OCI-LY7 (cell line): ENCODE measurements at regions not wholly inside any gene's neighbourhood (a gene's known extent, or its start where the extent isn't known, plus 50 kb on each side); places are given as distances from the start of the nearest gene placed in this dataset.

Source experiments
- BruUV-seq: library from RNA; stranded (reverse); fragments of 400-500 nt; replicated peaks from 2 replicates; lab custom pipeline; 2021; lab: Mats Ljungman, UMichigan
- CTCF ChIA-PET: fragments of 300-600 bp; sonication (Branson Sonifier 250); formaldehyde crosslinking; loops from one replicate; lab custom pipeline; 2022; ENCODE audit warnings: antibody characterized with exemption; ENCODE audit not compliant: unreplicated experiment; lab: Charles Lee
- POLR2A ChIA-PET: fragments of 300-600 bp; sonication (Branson Sonifier 250); formaldehyde crosslinking; loops from one replicate; lab custom pipeline; 2022; ENCODE audit warnings: antibody characterized with exemption; lab: Charles Lee
- DNase-seq: peaks from one replicate; pipeline ENCODE4 v3.0.0-alpha.2; 2015; ENCODE audit warnings: low spot score
- H2AFZ ChIP-seq: fragments of 200-600 bp; sonication (generic), shearing (Covaris generic); 2 replicates; pipeline ENCODE4 v1.6.1; 2014; ENCODE audit warnings: mild to moderate bottlenecking, antibody characterized with exemption, low read length, moderate library complexity
- H3K27ac ChIP-seq: fragments of 200-600 bp; sonication (generic); 2 replicates; pipeline ENCODE4 v1.5.1; 2014; ENCODE audit warnings: mixed run types, low read depth, mild to moderate bottlenecking, moderate library complexity, low read length, inconsistent platforms; ENCODE audit not compliant: poor library complexity, severe bottlenecking
- H3K36me3 ChIP-seq: fragments of 200-600 bp; sonication (generic); 2 replicates; pipeline ENCODE4 v1.6.1; 2014; ENCODE audit warnings: mild to moderate bottlenecking, antibody characterized with exemption, low read length, moderate library complexity, mixed read lengths; ENCODE audit not compliant: insufficient read depth
- H3K4me1 ChIP-seq: fragments of 200-600 bp; sonication (generic); 2 replicates; pipeline ENCODE4 v1.5.1; 2014; ENCODE audit warnings: mild to moderate bottlenecking, low read length; ENCODE audit not compliant: insufficient read depth, poor library complexity, severe bottlenecking
- H3K4me2 ChIP-seq: fragments of 200-600 bp; sonication (generic); 2 replicates; pipeline ENCODE4 v1.6.1; 2014; ENCODE audit warnings: mild to moderate bottlenecking, low read length
- H3K4me3 ChIP-seq: fragments of 200-600 bp; sonication (generic); 2 replicates; pipeline ENCODE4 v1.5.1; 2014; ENCODE audit warnings: mild to moderate bottlenecking, low read depth, low read length; ENCODE audit not compliant: poor library complexity, severe bottlenecking
- H3K79me2 ChIP-seq: fragments of 200-600 bp; sonication (generic); 2 replicates; pipeline ENCODE4 v1.6.1; 2016; ENCODE audit warnings: low read depth, mild to moderate bottlenecking, low read length, moderate library complexity, mixed read lengths; ENCODE audit not compliant: insufficient read depth
- H3K9me2 ChIP-seq: fragments of 200-600 bp; sonication (generic); 2 replicates; pipeline ENCODE4 v1.6.1; 2016; ENCODE audit warnings: mild to moderate bottlenecking, low read length, mixed read lengths; ENCODE audit not compliant: insufficient read depth
- H3K9me3 ChIP-seq: fragments of 200-600 bp; sonication (generic); 2 replicates; pipeline ENCODE4 v1.6.1; 2014; ENCODE audit warnings: mild to moderate bottlenecking, mixed run types, low read length, mixed read lengths
- H4K20me1 ChIP-seq: fragments of 200-600 bp; sonication (generic); 2 replicates; pipeline ENCODE4 v1.6.1; 2014; ENCODE audit warnings: mild to moderate bottlenecking, antibody characterized with exemption, low read length, moderate library complexity, mixed read lengths; ENCODE audit not compliant: insufficient read depth
- EZH2phosphoT487 ChIP-seq: fragments of 200-600 bp; sonication (generic); IDR thresholded peaks from 2 replicates; pipeline ENCODE4 v1.6.1; 2018; ENCODE audit warnings: low read depth, borderline replicate concordance, mild to moderate bottlenecking, mixed run types, antibody characterized with exemption, low read length, moderate library complexity, mixed read lengths
- intact Hi-C: fragments of 100-400 bp; cut with micrococcal nuclease; formaldehyde crosslinking; loops from one replicate; pipeline ENCODE4 v1.10.0; 2022; ENCODE audit not compliant: unreplicated experiment
- TF ChIP-seq, protein P1 (sequence below): fragments of 200-600 bp; sonication (generic); conservative IDR thresholded peaks from 2 replicates; pipeline ENCODE4 v1.5.1; 2014; ENCODE audit warnings: mild to moderate bottlenecking, antibody characterized with exemption, low read length, moderate library complexity, mixed read lengths

- no peak overlapping the region for H3K27ac ChIP-seq
- no peaks in the 10 kb centered on the region for H4K20me1 ChIP-seq
- H3K9me3 ChIP-seq = no peaks in the 10 kb centered on the region
- CTCF ChIA-PET = no interaction called here
- H3K36me3 ChIP-seq = no peaks in the 10 kb centered on the region
- no peaks in the 10 kb centered on the region for H3K4me1 ChIP-seq
- H3K79me2 ChIP-seq = no peaks in the 10 kb centered on the region
- POLR2A ChIA-PET = no interaction called here
- intact Hi-C loops = no loop called here
- TF ChIP-seq, protein P1, sequence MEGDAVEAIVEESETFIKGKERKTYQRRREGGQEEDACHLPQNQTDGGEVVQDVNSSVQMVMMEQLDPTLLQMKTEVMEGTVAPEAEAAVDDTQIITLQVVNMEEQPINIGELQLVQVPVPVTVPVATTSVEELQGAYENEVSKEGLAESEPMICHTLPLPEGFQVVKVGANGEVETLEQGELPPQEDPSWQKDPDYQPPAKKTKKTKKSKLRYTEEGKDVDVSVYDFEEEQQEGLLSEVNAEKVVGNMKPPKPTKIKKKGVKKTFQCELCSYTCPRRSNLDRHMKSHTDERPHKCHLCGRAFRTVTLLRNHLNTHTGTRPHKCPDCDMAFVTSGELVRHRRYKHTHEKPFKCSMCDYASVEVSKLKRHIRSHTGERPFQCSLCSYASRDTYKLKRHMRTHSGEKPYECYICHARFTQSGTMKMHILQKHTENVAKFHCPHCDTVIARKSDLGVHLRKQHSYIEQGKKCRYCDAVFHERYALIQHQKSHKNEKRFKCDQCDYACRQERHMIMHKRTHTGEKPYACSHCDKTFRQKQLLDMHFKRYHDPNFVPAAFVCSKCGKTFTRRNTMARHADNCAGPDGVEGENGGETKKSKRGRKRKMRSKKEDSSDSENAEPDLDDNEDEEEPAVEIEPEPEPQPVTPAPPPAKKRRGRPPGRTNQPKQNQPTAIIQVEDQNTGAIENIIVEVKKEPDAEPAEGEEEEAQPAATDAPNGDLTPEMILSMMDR = no peak
- TF ChIP-seq EZH2phosphoT487 = no peak
- H3K9me2 ChIP-seq = no peaks in the 10 kb centered on the region
- no peak overlapping the region for H2AFZ ChIP-seq
- no peak overlapping the region for H3K4me3 ChIP-seq
- no TSS peak for BruUV-seq
- no peak for DNase-seq
- H3K4me2 ChIP-seq = no peak overlapping the region
Observed at GRCh38 chr16:81179219-81179618, 59.3 kb upstream of the BCO1 start.

DNA sequence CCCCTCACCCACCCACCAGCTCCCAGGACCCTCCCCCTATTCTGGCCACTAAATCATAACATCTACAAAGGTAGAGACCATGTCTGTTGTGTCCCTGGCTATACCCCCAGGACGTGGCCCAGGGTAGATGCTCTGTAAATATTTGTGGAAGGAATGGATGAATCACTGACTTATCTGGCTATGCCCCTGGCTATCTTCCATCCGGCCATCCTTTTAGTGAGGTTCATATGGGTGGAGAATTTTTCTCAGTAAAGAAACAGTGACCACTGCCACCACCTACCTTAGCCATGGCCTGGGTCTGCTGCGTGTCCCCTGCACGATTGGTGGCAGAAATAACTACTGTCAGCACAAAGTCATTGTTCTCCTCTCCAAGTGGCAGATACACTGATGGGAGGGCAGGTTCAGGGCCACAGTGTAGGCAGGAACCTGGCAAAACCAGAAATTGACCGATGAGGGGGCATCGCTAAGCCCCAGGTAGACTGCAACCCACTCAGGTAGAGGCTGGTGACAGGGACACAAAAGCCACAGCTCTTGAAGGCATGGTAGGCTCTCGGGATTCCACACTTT is 63.1 kb upstream of the BCO1 start:
- Histone ChIP-seq H3K9me3 (no peaks in the 10 kb centered on the region), H3K4me2 (no peak overlapping the region), H3K4me1 (no peaks in the 10 kb centered on the region), H3K79me2 (no peaks in the 10 kb centered on the region), H3K9me2 (no peaks in the 10 kb centered on the region), H3K27ac (no peak overlapping the region), H2AFZ (no peak overlapping the region), H3K4me3 (no peak overlapping the region), H4K20me1 (no peaks in the 10 kb centered on the region), H3K36me3 (no peaks in the 10 kb centered on the region)
- BruUV-seq = no TSS peak
- DNase-seq = no peak
- CTCF ChIA-PET = no interaction called here
- intact Hi-C loops = no loop called here
- POLR2A ChIA-PET = no interaction called here
- TF ChIP-seq, protein P1 = no peak
- no peak for TF ChIP-seq EZH2phosphoT487

GRCh38 chr16:81174644-81175324 is 63.7 kb upstream of the BCO1 start:
- H3K4me2 ChIP-seq = no peak overlapping the region
- intact Hi-C loops = no loop called here
- POLR2A ChIA-PET = no interaction called here

More at GRCh38 chr16:81174644-81175324, 63.7 kb upstream of the BCO1 start:
- Histone ChIP-seq H2AFZ (no peak overlapping the region), H3K9me3 (no peaks in the 10 kb centered on the region), H3K36me3 (no peaks in the 10 kb centered on the region), H3K79me2 (no peaks in the 10 kb centered on the region), H3K27ac (no peak overlapping the region), H3K4me1 (no peaks in the 10 kb centered on the region), H3K4me3 (no peak overlapping the region), H4K20me1 (no peaks in the 10 kb centered on the region), H3K9me2 (no peaks in the 10 kb centered on the region)
- DNase-seq = no peak
- BruUV-seq = no TSS peak
- CTCF ChIA-PET = no interaction called here
- no peak for TF ChIP-seq EZH2phosphoT487
- TF ChIP-seq, protein P1 = no peak
